ENCODE measurements at regions not wholly inside any gene's neighbourhood (a gene's known extent, or its start where the extent isn't known, plus 50 kb on each side); places are given as distances from the start of the nearest gene placed in this dataset.

GRCh38 chr6:95383878-95384277 is 193.5 kb upstream of the MANEA start:
- Histone ChIP-seq H3K23ac (ENCODE audit: low read depth, low read length, poor library complexity) (peak overlapping the region; percentile 59), H3K14ac (ENCODE audit: low read length) (peak overlapping the region; percentile 44), H3K36me3 (replicated peaks in 1 of 2; ENCODE audit: control insufficient read depth in 2 of 2, insufficient read depth in 2 of 2, low read length in 2 of 2) (no peaks in the 10 kb centered on the region), H3K4me2 (ENCODE audit: insufficient read depth, low read length, poor library complexity, severe bottlenecking) (no peak overlapping the region), H3K79me1 (ENCODE audit: low read depth, low read length) (no peaks in the 10 kb centered on the region), H2BK15ac (ENCODE audit: low read length) (no peak overlapping the region), H2AFZ (ENCODE audit: low read length) (no peak overlapping the region), H2BK12ac (ENCODE audit: low read length) (no peak overlapping the region), H3K27me3 (ENCODE audit: control insufficient read depth in 3 of 3, insufficient read depth in 3 of 3, low read depth in 1 of 3, low read length in 3 of 3) (no peaks in the 10 kb centered on the region), H2BK120ac (ENCODE audit: low read depth, low read length) (no peak overlapping the region), H2AK5ac (ENCODE audit: low read depth, low read length) (peak overlapping the region; percentile 78), H3K4me3 (ENCODE audit: low read length in 2 of 2) (no peak overlapping the region), H4K8ac (ENCODE audit: low read depth, low read length) (no peak overlapping the region), H3K27ac (replicated peaks; ENCODE audit: low read length) (no peak overlapping the region), H3K18ac (ENCODE audit: low read length) (peak overlapping the region; percentile 82), H2BK5ac (ENCODE audit: low read length) (no peak overlapping the region), H4K91ac (ENCODE audit: low read depth, low read length, poor library complexity) (no peak overlapping the region), H3K4ac (ENCODE audit: low read length) (no peak overlapping the region), H3K9ac (ENCODE audit: low read depth, low read length, poor library complexity) (no peak overlapping the region), H3K4me1 (ENCODE audit: control insufficient read depth in 2 of 2, insufficient read depth in 1 of 2, low read depth in 1 of 2, low read length in 2 of 2) (peaks cover 2 to 6% of the 10 kb centered on the region in 2 donors), H3K9me3 (replicated peaks in 1 of 2; ENCODE audit: control insufficient read depth in 2 of 2, insufficient read depth in 1 of 2, low read depth in 1 of 2, low read length in 2 of 2) (no peaks in the 10 kb centered on the region)
- WGBS, 2 donors (ENCODE audit: extremely low coverage in 2 of 2, insufficient read length in 2 of 2, insufficient replicate concordance in 1 of 2), result no CpG with 5 or more reads among the region's 2 CpGs
- no peak for DNase-seq (ENCODE audit: low spot score)

GRCh38 chr6:95384988-95385387 is 192.3 kb upstream of the MANEA start:
- Histone ChIP-seq H3K27ac (replicated peaks; ENCODE audit: low read length) (no peak overlapping the region), H2BK5ac (ENCODE audit: low read length) (no peak overlapping the region), H3K4me2 (ENCODE audit: insufficient read depth, low read length, poor library complexity, severe bottlenecking) (no peak overlapping the region), H3K23ac (ENCODE audit: low read depth, low read length, poor library complexity) (no peak overlapping the region), H3K4me3 (ENCODE audit: low read length in 2 of 2) (peak overlapping the region in 1 of 2 donors; percentile 38), H3K36me3 (replicated peaks in 1 of 2; ENCODE audit: control insufficient read depth in 2 of 2, insufficient read depth in 2 of 2, low read length in 2 of 2) (no peaks in the 10 kb centered on the region), H3K14ac (ENCODE audit: low read length) (peak overlapping the region; percentile 73), H2BK15ac (ENCODE audit: low read length) (peak overlapping the region; percentile 60), H2BK12ac (ENCODE audit: low read length) (no peak overlapping the region), H2AK5ac (ENCODE audit: low read depth, low read length) (peak overlapping the region; percentile 30), H2BK120ac (ENCODE audit: low read depth, low read length) (no peak overlapping the region), H2AFZ (ENCODE audit: low read length) (no peak overlapping the region), H3K27me3 (ENCODE audit: control insufficient read depth in 3 of 3, insufficient read depth in 3 of 3, low read depth in 1 of 3, low read length in 3 of 3) (no peaks in the 10 kb centered on the region), H3K9ac (ENCODE audit: low read depth, low read length, poor library complexity) (no peak overlapping the region), H4K8ac (ENCODE audit: low read depth, low read length) (no peak overlapping the region), H3K18ac (ENCODE audit: low read length) (peak overlapping the region; percentile 40), H3K4ac (ENCODE audit: low read length) (no peak overlapping the region), H3K4me1 (ENCODE audit: control insufficient read depth in 2 of 2, insufficient read depth in 1 of 2, low read depth in 1 of 2, low read length in 2 of 2) (peaks cover 2 to 6% of the 10 kb centered on the region in 2 donors), H4K91ac (ENCODE audit: low read depth, low read length, poor library complexity) (no peak overlapping the region), H3K79me1 (ENCODE audit: low read depth, low read length) (no peaks in the 10 kb centered on the region), H3K9me3 (replicated peaks in 1 of 2; ENCODE audit: control insufficient read depth in 2 of 2, insufficient read depth in 1 of 2, low read depth in 1 of 2, low read length in 2 of 2) (no peaks in the 10 kb centered on the region)
- no CpG with 5 or more reads among the region's 7 CpGs for WGBS, 2 donors (ENCODE audit: extremely low coverage in 2 of 2, insufficient read length in 2 of 2, insufficient replicate concordance in 1 of 2)
- DNase-seq (ENCODE audit: low spot score), result no peak

GRCh38 chr6:95387845-95388244 is 189.5 kb upstream of the MANEA start:
- Histone ChIP-seq H3K14ac (ENCODE audit: low read length) (no peak overlapping the region), H3K36me3 (replicated peaks in 1 of 2; ENCODE audit: control insufficient read depth in 2 of 2, insufficient read depth in 2 of 2, low read length in 2 of 2) (no peaks in the 10 kb centered on the region), H3K23ac (ENCODE audit: low read depth, low read length, poor library complexity) (no peak overlapping the region), H2BK120ac (ENCODE audit: low read depth, low read length) (no peak overlapping the region), H3K4me2 (ENCODE audit: insufficient read depth, low read length, poor library complexity, severe bottlenecking) (no peak overlapping the region), H3K18ac (ENCODE audit: low read length) (no peak overlapping the region), H3K27ac (replicated peaks; ENCODE audit: low read length) (no peak overlapping the region), H4K8ac (ENCODE audit: low read depth, low read length) (no peak overlapping the region), H3K4me3 (ENCODE audit: low read length in 2 of 2) (no peak overlapping the region), H3K9ac (ENCODE audit: low read depth, low read length, poor library complexity) (no peak overlapping the region), H3K27me3 (ENCODE audit: control insufficient read depth in 3 of 3, insufficient read depth in 3 of 3, low read depth in 1 of 3, low read length in 3 of 3) (no peaks in the 10 kb centered on the region), H2AK5ac (ENCODE audit: low read depth, low read length) (no peak overlapping the region), H3K9me3 (replicated peaks in 1 of 2; ENCODE audit: control insufficient read depth in 2 of 2, insufficient read depth in 1 of 2, low read depth in 1 of 2, low read length in 2 of 2) (no peaks in the 10 kb centered on the region), H4K91ac (ENCODE audit: low read depth, low read length, poor library complexity) (no peak overlapping the region), H3K4me1 (ENCODE audit: control insufficient read depth in 2 of 2, insufficient read depth in 1 of 2, low read depth in 1 of 2, low read length in 2 of 2) (peaks cover 2 to 6% of the 10 kb centered on the region in 2 donors), H2BK12ac (ENCODE audit: low read length) (no peak overlapping the region), H2AFZ (ENCODE audit: low read length) (no peak overlapping the region), H3K79me1 (ENCODE audit: low read depth, low read length) (no peaks in the 10 kb centered on the region), H2BK5ac (ENCODE audit: low read length) (no peak overlapping the region), H3K4ac (ENCODE audit: low read length) (no peak overlapping the region), H2BK15ac (ENCODE audit: low read length) (no peak overlapping the region)
- DNase-seq (ENCODE audit: low spot score), result no peak

- WGBS, 2 donors (ENCODE audit: extremely low coverage in 2 of 2, insufficient read length in 2 of 2, insufficient replicate concordance in 1 of 2), result no CpG with 5 or more reads among the region's 2 CpGs
Observed at GRCh38 chr6:95404777-95405176, 172.6 kb upstream of the MANEA start.

More at GRCh38 chr6:95404777-95405176, 172.6 kb upstream of the MANEA start:
- Histone ChIP-seq H3K23ac (ENCODE audit: low read depth, low read length, poor library complexity) (no peak overlapping the region), H3K4me2 (ENCODE audit: insufficient read depth, low read length, poor library complexity, severe bottlenecking) (no peak overlapping the region), H3K9ac (ENCODE audit: low read depth, low read length, poor library complexity) (no peak overlapping the region), H3K27ac (replicated peaks; ENCODE audit: low read length) (no peak overlapping the region), H2BK15ac (ENCODE audit: low read length) (no peak overlapping the region), H3K14ac (ENCODE audit: low read length) (no peak overlapping the region), H4K8ac (ENCODE audit: low read depth, low read length) (no peak overlapping the region), H3K79me1 (ENCODE audit: low read depth, low read length) (no peaks in the 10 kb centered on the region), H3K18ac (ENCODE audit: low read length) (no peak overlapping the region), H2AFZ (ENCODE audit: low read length) (no peak overlapping the region), H2BK120ac (ENCODE audit: low read depth, low read length) (no peak overlapping the region), H3K4ac (ENCODE audit: low read length) (no peak overlapping the region), H2BK5ac (ENCODE audit: low read length) (no peak overlapping the region), H3K4me3 (ENCODE audit: low read length in 2 of 2) (no peak overlapping the region), H3K36me3 (replicated peaks in 1 of 2; ENCODE audit: control insufficient read depth in 2 of 2, insufficient read depth in 2 of 2, low read length in 2 of 2) (no peaks in the 10 kb centered on the region), H3K9me3 (replicated peaks in 1 of 2; ENCODE audit: control insufficient read depth in 2 of 2, insufficient read depth in 1 of 2, low read depth in 1 of 2, low read length in 2 of 2) (no peaks in the 10 kb centered on the region), H3K4me1 (ENCODE audit: control insufficient read depth in 2 of 2, insufficient read depth in 1 of 2, low read depth in 1 of 2, low read length in 2 of 2) (no peaks in the 10 kb centered on the region), H4K91ac (ENCODE audit: low read depth, low read length, poor library complexity) (no peak overlapping the region), H2AK5ac (ENCODE audit: low read depth, low read length) (no peak overlapping the region), H3K27me3 (ENCODE audit: control insufficient read depth in 3 of 3, insufficient read depth in 3 of 3, low read depth in 1 of 3, low read length in 3 of 3) (no peaks in the 10 kb centered on the region), H2BK12ac (ENCODE audit: low read length) (no peak overlapping the region)
- DNase-seq (ENCODE audit: low spot score), result no peak
